GM12865 (cell line): ENCODE measurements at regions not wholly inside any gene's neighbourhood (a gene's known extent, or its start where the extent isn't known, plus 50 kb on each side); places are given as distances from the start of the nearest gene placed in this dataset.
A peak's percentile ranks its signal among the peaks of the same experiment; 100 is the strongest.

Experiments
- DNase-seq: peaks from one replicate; pipeline ENCODE4 v3.0.0; 2010; ENCODE audit warnings: low read depth
- H3K4me3 ChIP-seq: 2 replicates; pipeline ENCODE4 v1.5.1; 2011; ENCODE audit warnings: mild to moderate bottlenecking, low read depth, low read length, control low read depth
- CTCF ChIP-seq: IDR thresholded peaks from 2 replicates; pipeline ENCODE4 v1.5.1; 2011; ENCODE audit warnings: low read length, control low read depth, low read depth, inconsistent platforms; ENCODE audit not compliant: insufficient read depth; ENCODE audit errors: missing control alignments

GRCh38 chr16:79533292-79533691 lies 67.2 kb downstream of the MAF start:
- no peak for DNase-seq
- H3K4me3 ChIP-seq = no peak overlapping the region
- TF ChIP-seq CTCF = no peak

- no peak overlapping the region for H3K4me3 ChIP-seq
- TF ChIP-seq CTCF = no peak
- no peak for DNase-seq
These were observed 67.8 kb downstream of the MAF start for GRCh38 chr16:79532785-79533184.

GRCh38 chr16:79532273-79532672 lies 68.3 kb downstream of the MAF start:
- TF ChIP-seq CTCF = no peak
- no peak overlapping the region for H3K4me3 ChIP-seq
- DNase-seq = no peak

- DNase-seq = no peak
- no peak overlapping the region for H3K4me3 ChIP-seq
- no peak for TF ChIP-seq CTCF
These were observed 72.2 kb downstream of the MAF start for GRCh38 chr16:79528338-79528737.

GRCh38 chr16:79523971-79524370 lies 76.6 kb downstream of the MAF start:
- H3K4me3 ChIP-seq = no peak overlapping the region
- DNase-seq = no peak
- no peak for TF ChIP-seq CTCF

GRCh38 chr16:79519448-79519847 lies 81.1 kb downstream of the MAF start:
- DNase-seq = peak; percentile 20
- TF ChIP-seq CTCF = no peak
- H3K4me3 ChIP-seq = no peak overlapping the region

- no peak for DNase-seq
These were observed 83.4 kb downstream of the MAF start for GRCh38 chr16:79517156-79517555.

More at GRCh38 chr16:79517156-79517555, 83.4 kb downstream of the MAF start:
- H3K4me3 ChIP-seq = no peak overlapping the region
- TF ChIP-seq CTCF = no peak
